ENCODE measurements at regions not wholly inside any gene's neighbourhood (a gene's known extent, or its start where the extent isn't known, plus 50 kb on each side); places are given as distances from the start of the nearest gene placed in this dataset.
A peak's percentile ranks its signal among the peaks of the same experiment; 100 is the strongest.
"Not testable (repeated sequence)": the region's sequence is repeated elsewhere in the genome, so short reads cannot be mapped to it uniquely, and the experiment has no call there.

GRCh38 chr20:23141450-23142161, 55.5 kb upstream of the CD93 start:
- Histone ChIP-seq H2AFZ (ENCODE audit: control insufficient read depth, low read length) (no peak overlapping the region), H3K36me3 (ENCODE audit: control insufficient read depth in 2 of 2, extremely low read depth in 1 of 2, insufficient read depth in 2 of 2, low read length in 2 of 2) (no peaks in the 10 kb centered on the region), H3K79me2 (ENCODE audit: control insufficient read depth, insufficient read depth, low read length) (no peaks in the 10 kb centered on the region), H3K9me1 (ENCODE audit: control insufficient read depth, extremely low read depth, insufficient read depth, low read length) (no peaks in the 10 kb centered on the region), H3K27me3 (ENCODE audit: control insufficient read depth, extremely low read depth, insufficient read depth, low read length) (no peaks in the 10 kb centered on the region), H3K27ac (ENCODE audit: control insufficient read depth, insufficient read depth, low read length) (no peak overlapping the region), H3K4me3 (ENCODE audit: control insufficient read depth in 2 of 3, extremely low read depth in 1 of 3, insufficient read depth in 2 of 3, low read depth in 1 of 3, low read length in 3 of 3) (no peak overlapping the region), H3K4me1 (ENCODE audit: control insufficient read depth, extremely low read depth, insufficient read depth, low read length) (peaks cover 52% of the 10 kb centered on the region), H3K4me2 (ENCODE audit: control insufficient read depth, extremely low read depth, insufficient read depth, low read depth, low read length) (no peak overlapping the region), H3K9ac (ENCODE audit: control insufficient read depth, extremely low read depth, insufficient read depth, low read length) (no peak overlapping the region), H4K20me1 (ENCODE audit: control insufficient read depth, extremely low read depth, insufficient read depth, low read length) (no peaks in the 10 kb centered on the region), H3K9me3 (ENCODE audit: control insufficient read depth, low read depth, low read length) (no peaks in the 10 kb centered on the region)
- FAIRE-seq, result no peak
- dilution Hi-C loops (cut with MboI; ENCODE audit: extremely low pct_ligation_motif_present, low sequenced_read_pairs), result no loop called here
- DNase-seq (ENCODE audit: low read depth, low spot score), result no peak
- TF ChIP-seq EZH2 (IDR thresholded peaks at IDR 0.05; ENCODE audit: low read length), result no peak
- TF ChIP-seq CTCF (optimal IDR thresholded peaks at IDR 0.05 in 1 of 3, IDR thresholded peaks at IDR 0.05 in 1 of 3, conservative IDR thresholded peaks at IDR 0.05 in 1 of 3; ENCODE audit: extremely low read depth in 1 of 3, insufficient read depth in 2 of 3, low read length in 3 of 3), result no peak

- H3K4me1 ChIP-seq (ENCODE audit: control insufficient read depth, extremely low read depth, insufficient read depth, low read length), result peaks cover 59% of the 10 kb centered on the region
- no peaks in the 10 kb centered on the region for H3K9me3 ChIP-seq (ENCODE audit: control insufficient read depth, low read depth, low read length)
- no peaks in the 10 kb centered on the region for H3K36me3 ChIP-seq (ENCODE audit: control insufficient read depth in 2 of 2, extremely low read depth in 1 of 2, insufficient read depth in 2 of 2, low read length in 2 of 2)
- no peak overlapping the region for H2AFZ ChIP-seq (ENCODE audit: control insufficient read depth, low read length)
- no peak overlapping the region for H3K4me3 ChIP-seq (ENCODE audit: control insufficient read depth in 2 of 3, extremely low read depth in 1 of 3, insufficient read depth in 2 of 3, low read depth in 1 of 3, low read length in 3 of 3)
- FAIRE-seq, result no peak
- dilution Hi-C loops (cut with MboI; ENCODE audit: extremely low pct_ligation_motif_present, low sequenced_read_pairs), result no loop called here
- H3K27ac ChIP-seq (ENCODE audit: control insufficient read depth, insufficient read depth, low read length), result no peak overlapping the region
- H3K79me2 ChIP-seq (ENCODE audit: control insufficient read depth, insufficient read depth, low read length), result no peaks in the 10 kb centered on the region
- no peaks in the 10 kb centered on the region for H4K20me1 ChIP-seq (ENCODE audit: control insufficient read depth, extremely low read depth, insufficient read depth, low read length)
- DNase-seq (ENCODE audit: low read depth, low spot score), result no peak
- H3K9ac ChIP-seq (ENCODE audit: control insufficient read depth, extremely low read depth, insufficient read depth, low read length), result no peak overlapping the region
- no peak for TF ChIP-seq CTCF (optimal IDR thresholded peaks at IDR 0.05 in 1 of 3, IDR thresholded peaks at IDR 0.05 in 1 of 3, conservative IDR thresholded peaks at IDR 0.05 in 1 of 3; ENCODE audit: extremely low read depth in 1 of 3, insufficient read depth in 2 of 3, low read length in 3 of 3)
- no peak for TF ChIP-seq EZH2 (IDR thresholded peaks at IDR 0.05; ENCODE audit: low read length)
- no peaks in the 10 kb centered on the region for H3K9me1 ChIP-seq (ENCODE audit: control insufficient read depth, extremely low read depth, insufficient read depth, low read length)
- H3K27me3 ChIP-seq (ENCODE audit: control insufficient read depth, extremely low read depth, insufficient read depth, low read length), result no peaks in the 10 kb centered on the region
- H3K4me2 ChIP-seq (ENCODE audit: control insufficient read depth, extremely low read depth, insufficient read depth, low read depth, low read length), result no peak overlapping the region
Observed at GRCh38 chr20:23140991-23141390, 54.9 kb upstream of the CD93 start.

GRCh38 chr20:23139984-23140383, 53.9 kb upstream of the CD93 start:
- FAIRE-seq; H3K4me3 ChIP-seq (ENCODE audit: control insufficient read depth in 2 of 3, extremely low read depth in 1 of 3, insufficient read depth in 2 of 3, low read depth in 1 of 3, low read length in 3 of 3); H3K36me3 ChIP-seq (ENCODE audit: control insufficient read depth in 2 of 2, extremely low read depth in 1 of 2, insufficient read depth in 2 of 2, low read length in 2 of 2); H3K79me2 ChIP-seq (ENCODE audit: control insufficient read depth, insufficient read depth, low read length); H4K20me1 ChIP-seq (ENCODE audit: control insufficient read depth, extremely low read depth, insufficient read depth, low read length); H2AFZ ChIP-seq (ENCODE audit: control insufficient read depth, low read length); DNase-seq (ENCODE audit: low read depth, low spot score); dilution Hi-C loops (cut with MboI; ENCODE audit: extremely low pct_ligation_motif_present, low sequenced_read_pairs); H3K9me1 ChIP-seq (ENCODE audit: control insufficient read depth, extremely low read depth, insufficient read depth, low read length); H3K9ac ChIP-seq (ENCODE audit: control insufficient read depth, extremely low read depth, insufficient read depth, low read length); H3K4me2 ChIP-seq (ENCODE audit: control insufficient read depth, extremely low read depth, insufficient read depth, low read depth, low read length); H3K9me3 ChIP-seq (ENCODE audit: control insufficient read depth, low read depth, low read length); H3K27me3 ChIP-seq (ENCODE audit: control insufficient read depth, extremely low read depth, insufficient read depth, low read length): not testable (repeated sequence)
- Histone ChIP-seq H3K4me1 (ENCODE audit: control insufficient read depth, extremely low read depth, insufficient read depth, low read length) (peaks cover 59% of the 10 kb centered on the region), H3K27ac (ENCODE audit: control insufficient read depth, insufficient read depth, low read length) (peak overlapping the region; percentile 43)

All from keratinocyte (primary cell).